Right ventricle myocardium superior (tissue), 1 donor: ENCODE measurements at regions not wholly inside any gene's neighbourhood (a gene's known extent, or its start where the extent isn't known, plus 50 kb on each side); places are given as distances from the start of the nearest gene placed in this dataset.
"Not testable (repeated sequence)": the region's sequence is repeated elsewhere in the genome, so short reads cannot be mapped to it uniquely, and the experiment has no call there.

Experiments
- ATAC-seq: fragments of 200-7000 bp; cut with Tn5 transposase; one replicate; pipeline ENCODE4 v1.9.1; 2020; ENCODE audit warnings: mild to moderate bottlenecking; ENCODE audit not compliant: poor library complexity
- DNase-seq: peaks from one replicate; pipeline ENCODE4 v3.0.0-alpha.2; 2020
- intact Hi-C: fragments of 100-400 bp; cut with DNase I; formaldehyde crosslinking; loops from one replicate; pipeline ENCODE4 v1.11.2; 2022
- donor health status: DM: no; HTN: yes; CAD: no; lungs with severe emphysema.

DNA sequence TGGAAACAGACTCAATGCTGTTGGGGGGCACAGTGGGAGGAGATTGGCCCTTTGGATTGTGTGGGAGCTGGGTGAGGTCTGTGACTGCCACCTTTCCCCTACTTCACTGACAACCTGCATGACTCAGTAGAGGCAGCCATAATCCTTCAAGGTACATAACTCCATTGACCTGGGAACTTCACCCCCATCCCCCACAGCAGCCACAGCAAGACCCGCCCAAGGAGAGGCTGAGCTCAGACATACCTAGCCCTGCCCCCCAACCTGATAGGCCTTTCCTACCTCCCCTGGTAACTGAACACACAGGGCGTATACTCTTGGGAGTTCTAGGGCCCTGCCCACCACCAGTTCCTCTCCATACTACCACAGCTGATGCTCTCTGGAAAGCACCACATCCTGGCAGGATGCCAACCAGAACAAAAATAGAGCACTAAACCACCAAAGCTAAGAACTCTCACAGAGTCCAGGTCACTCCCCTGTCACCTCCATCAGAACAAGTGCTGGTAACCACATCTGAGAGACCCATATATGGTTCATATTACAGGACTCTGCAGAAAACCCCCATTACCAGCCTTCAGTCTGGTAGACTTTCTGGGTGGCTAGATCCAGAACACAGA, 703.9 kb downstream of the FSCB start:
- ATAC-seq (no peak), DNase-seq (no peak)
- intact Hi-C loops = no loop called here

DNA sequence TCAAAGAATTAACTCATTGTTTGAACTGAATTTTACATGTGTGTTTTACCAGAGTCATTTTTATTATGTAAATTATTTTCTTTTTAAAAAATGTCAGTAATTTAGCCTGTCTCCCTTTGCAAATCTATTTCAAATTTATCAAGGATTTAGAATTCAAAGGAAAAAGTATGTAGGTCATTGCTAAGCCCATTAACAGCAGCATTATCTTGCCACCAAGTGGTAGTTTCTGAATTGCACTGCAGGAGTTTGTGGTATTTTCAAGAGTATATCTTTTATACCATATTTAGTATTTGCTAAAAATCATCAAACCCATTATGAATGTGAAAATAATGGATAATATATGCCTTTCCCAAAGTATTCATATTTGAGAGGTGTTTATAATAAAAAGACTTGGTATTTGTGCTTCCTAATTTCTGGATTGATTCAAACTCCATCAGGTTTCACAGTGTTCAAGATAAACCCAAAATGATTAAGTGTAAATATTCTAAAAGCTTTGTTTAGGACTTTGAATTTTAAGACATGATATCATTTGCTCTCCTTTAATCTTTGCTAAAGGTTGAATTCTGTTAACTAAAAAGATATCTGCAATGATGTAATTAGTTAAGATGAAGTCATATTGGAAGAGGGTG, 711.4 kb downstream of the FSCB start:
- DNase-seq = no peak
- intact Hi-C loops = no loop called here
- ATAC-seq = no peak

- DNase-seq (no peak), ATAC-seq (no peak)
- intact Hi-C loops = no loop called here
These were observed 713.5 kb downstream of the FSCB start for GRCh38 chr14:43793579-43793978.

DNA sequence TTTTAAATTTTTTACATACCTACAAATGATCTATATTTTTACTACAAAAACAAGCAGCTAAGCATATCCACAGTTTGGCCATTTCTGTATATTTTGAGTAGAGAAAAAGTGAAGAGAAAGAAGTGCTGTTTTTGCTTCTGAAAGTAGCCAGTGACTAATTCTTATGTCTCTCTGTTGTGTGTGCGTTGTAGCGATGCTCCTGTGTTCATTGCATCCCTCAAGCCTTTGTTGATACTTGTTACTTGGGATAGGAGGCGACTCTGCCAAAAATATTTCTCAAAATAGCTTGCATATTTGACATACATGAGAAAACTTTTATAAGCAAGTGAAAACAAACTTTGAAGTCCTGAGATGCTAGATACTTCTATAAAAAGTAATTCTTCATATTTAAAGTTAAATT, 714.1 kb downstream of the FSCB start:
- no peak for DNase-seq
- intact Hi-C loops = no loop called here
- no peak for ATAC-seq

DNA sequence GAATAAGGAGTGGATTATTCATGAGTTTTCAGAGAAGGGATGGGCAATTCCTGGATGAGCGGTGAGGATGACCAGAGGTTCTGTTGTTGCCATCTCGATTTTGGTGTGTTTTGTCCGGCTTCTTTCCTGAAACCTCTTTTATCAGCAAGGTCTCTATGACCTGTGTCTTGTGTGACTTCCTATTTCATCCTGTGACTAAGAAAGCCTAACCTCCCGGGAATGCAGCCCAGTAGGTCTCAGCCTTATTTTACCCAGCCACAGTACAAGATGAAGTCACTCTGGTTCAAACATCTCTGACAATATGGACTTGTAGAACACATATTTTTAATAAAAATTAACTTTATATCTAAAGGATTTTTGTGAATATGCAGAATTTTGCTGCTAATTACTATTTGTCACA, 716.4 kb downstream of the FSCB start:
- DNase-seq (no peak), ATAC-seq (no peak)
- intact Hi-C loops = no loop called here

DNA sequence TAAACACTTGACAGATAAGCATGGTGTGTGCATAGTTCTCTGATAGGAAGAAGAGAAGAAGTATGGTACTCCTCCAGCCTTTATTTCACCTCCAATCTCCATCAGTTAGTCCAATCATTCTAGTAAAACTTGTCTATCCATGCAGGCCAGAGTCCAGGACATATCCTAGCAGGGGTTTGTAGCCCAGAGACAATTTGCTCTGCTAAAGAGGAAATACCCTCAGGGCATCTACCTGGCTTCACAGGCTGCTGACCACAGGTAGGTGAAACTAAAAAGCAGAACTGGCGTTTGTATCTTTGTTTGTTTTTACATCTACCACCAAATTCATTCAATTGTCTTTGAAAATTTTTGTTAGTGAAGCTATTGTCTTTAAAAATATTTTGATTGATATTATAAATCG, 717.6 kb downstream of the FSCB start:
- no peak for DNase-seq
- intact Hi-C loops = no loop called here
- ATAC-seq = no peak

- intact Hi-C loops = no loop called here
- ATAC-seq (no peak), DNase-seq (no peak)
These were observed 720.9 kb downstream of the FSCB start for GRCh38 chr14:43786066-43786762.

DNA sequence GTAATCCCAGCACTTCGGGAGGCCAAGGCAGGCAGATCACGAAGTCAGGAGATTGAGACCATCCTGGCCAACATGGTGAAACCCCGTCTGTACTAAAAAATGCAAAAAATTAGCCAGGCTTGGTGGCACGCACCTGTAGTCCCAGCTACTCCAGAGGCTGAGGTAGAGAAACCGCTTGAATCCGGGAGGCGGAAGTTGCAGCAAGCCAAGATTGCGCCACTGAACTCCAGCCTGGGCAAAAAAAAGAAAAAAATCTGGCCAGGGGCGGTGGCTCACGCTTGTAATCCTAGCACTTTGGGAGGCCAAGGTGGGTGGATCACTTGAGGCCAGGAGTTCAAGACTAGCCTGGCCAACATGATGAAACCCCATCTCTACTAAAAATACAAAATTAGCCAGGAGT, 722.7 kb downstream of the FSCB start:
- ATAC-seq, DNase-seq, intact Hi-C loops: not testable (repeated sequence)

GRCh38 chr14:43778937-43779639, 728.0 kb downstream of the FSCB start:
- DNase-seq = no peak
- no peak for ATAC-seq
- intact Hi-C loops = no loop called here

- intact Hi-C loops = no loop called here
- ATAC-seq = no peak
- DNase-seq = no peak
These were observed 728.5 kb downstream of the FSCB start for GRCh38 chr14:43778570-43778936.

- intact Hi-C loops = no loop called here
- no peak for ATAC-seq
- no peak for DNase-seq
These were observed 741.6 kb downstream of the FSCB start for GRCh38 chr14:43765474-43765873.

DNA sequence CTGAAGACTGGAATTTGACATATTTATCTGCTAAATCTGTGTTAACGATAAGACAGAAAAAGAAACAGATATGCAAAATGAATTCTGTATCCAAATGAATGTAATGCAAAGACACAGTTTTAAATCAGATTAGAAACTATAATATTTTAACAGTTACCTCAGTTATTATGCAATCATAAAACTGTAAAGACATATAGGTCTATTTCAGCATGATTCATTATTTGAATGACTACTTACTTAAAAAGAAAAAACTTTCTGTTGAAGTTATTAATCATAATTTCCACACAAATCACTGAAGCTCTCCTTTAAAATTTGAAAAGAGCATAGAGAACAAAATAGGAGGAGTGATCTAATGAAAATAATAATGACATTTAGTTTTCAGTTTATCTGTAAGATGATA, 742.6 kb downstream of the FSCB start:
- DNase-seq = no peak
- intact Hi-C loops = no loop called here
- ATAC-seq = no peak

DNA sequence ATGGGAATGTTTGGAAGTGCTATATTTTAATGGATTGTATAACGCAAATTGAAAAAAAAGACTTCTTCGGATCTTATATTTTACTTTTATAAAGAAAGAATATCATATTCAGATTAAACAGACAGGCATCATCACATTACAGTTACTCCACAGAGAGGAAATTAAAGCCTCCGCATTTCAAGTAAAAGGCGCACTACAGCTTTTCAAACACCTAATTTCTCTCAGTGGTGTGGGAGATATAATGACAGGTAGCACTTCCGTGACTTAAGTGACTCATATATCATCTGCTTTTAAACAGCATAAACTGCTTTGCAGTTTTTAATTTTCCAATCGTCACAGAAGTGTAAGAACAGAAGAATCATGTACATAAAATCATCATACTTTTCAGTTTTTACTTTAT, 751.4 kb downstream of the FSCB start:
- intact Hi-C loops = no loop called here
- no peak for DNase-seq
- no peak for ATAC-seq

GRCh38 chr14:43754838-43755237, 752.2 kb downstream of the FSCB start:
- no peak for DNase-seq
- ATAC-seq = no peak
- intact Hi-C loops = no loop called here

- intact Hi-C loops = no loop called here
- DNase-seq = no peak
- no peak for ATAC-seq
These were observed 761.3 kb downstream of the FSCB start for GRCh38 chr14:43745746-43746145.

- intact Hi-C loops = no loop called here
- DNase-seq (no peak), ATAC-seq (no peak)
These were observed 771.2 kb downstream of the FSCB start for GRCh38 chr14:43735932-43736331.

GRCh38 chr14:43729143-43729542, 777.9 kb downstream of the FSCB start:
- DNase-seq (no peak), ATAC-seq (no peak)
- intact Hi-C loops = no loop called here

DNA sequence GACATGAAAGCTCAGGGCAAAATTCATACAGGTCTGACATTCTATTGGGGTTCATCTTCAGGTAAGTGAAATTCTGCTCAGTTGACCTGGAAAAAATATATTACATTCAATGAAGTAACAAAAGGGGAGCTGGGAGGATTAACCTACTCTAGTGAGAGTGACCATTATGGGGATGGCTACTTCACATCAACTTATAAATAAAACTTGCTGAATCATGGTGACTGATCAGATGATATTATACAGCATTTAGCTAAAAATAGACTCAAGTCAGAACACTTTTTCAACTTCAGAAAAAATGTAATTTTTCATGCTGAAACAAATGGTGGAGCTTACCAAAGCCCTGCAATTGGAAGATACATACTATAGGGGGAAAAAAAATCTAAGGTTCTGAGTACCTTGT, 800.2 kb downstream of the FSCB start:
- no peak for ATAC-seq
- DNase-seq = no peak
- intact Hi-C loops = no loop called here

DNA sequence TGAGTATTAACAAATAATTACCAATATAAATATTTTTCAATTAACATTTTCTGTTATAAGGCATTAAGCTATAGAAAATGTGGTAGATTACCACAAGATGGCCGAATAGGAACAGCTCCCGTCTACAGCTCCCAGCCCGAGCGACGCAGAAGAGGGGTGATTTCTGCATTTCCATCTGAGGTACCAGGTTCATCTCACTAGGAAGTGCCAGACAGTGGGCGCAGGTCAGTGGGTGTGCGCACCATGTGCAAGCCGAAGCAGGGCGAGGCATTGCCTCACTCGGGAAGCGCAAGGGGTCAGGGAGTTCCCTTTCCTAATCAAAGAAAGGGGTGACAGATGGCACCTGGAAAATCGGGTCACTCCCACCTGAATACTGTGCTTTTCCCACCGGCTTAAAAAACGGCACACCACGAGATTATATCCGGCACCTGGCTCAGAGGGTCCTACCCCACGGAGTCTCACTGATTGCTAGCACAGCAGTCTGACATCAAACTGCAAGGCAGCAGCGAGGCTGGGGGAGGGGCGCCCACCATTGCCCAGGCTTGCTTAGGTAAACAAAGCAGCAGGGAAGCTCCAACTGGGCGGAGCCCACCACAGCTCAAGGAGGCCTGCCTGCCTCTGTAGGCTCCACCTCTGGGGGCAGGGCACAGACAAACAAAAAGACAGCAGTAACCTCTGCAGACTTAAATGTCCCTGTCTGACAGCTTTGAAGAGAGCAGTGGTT, 808.4 kb downstream of the FSCB start:
- intact Hi-C loops = not testable (repeated sequence)

More for the DNA sequence above, 808.4 kb downstream of the FSCB start:
- not testable (repeated sequence) for ATAC-seq, DNase-seq
